Epithelial cell of esophagus (primary cell): ENCODE measurements at regions not wholly inside any gene's neighbourhood (a gene's known extent, or its start where the extent isn't known, plus 50 kb on each side); places are given as distances from the start of the nearest gene placed in this dataset.
"Not testable (repeated sequence)": the region's sequence is repeated elsewhere in the genome, so short reads cannot be mapped to it uniquely, and the experiment has no call there.

Experiments
- DNase-seq: peaks from one replicate; pipeline ENCODE4 v3.0.0; 2010; ENCODE audit warnings: low read depth
- H3K4me3 ChIP-seq: 2 replicates; pipeline ENCODE4 v1.5.1; 2011; ENCODE audit warnings: mild to moderate bottlenecking, low read length, control low read depth
- CTCF ChIP-seq: IDR thresholded peaks from 2 replicates; pipeline ENCODE4 v1.5.1; 2011; ENCODE audit warnings: low read depth, mild to moderate bottlenecking, low read length, control low read depth, inconsistent platforms; ENCODE audit not compliant: insufficient read depth; ENCODE audit errors: missing control alignments

- no peak for TF ChIP-seq CTCF
- DNase-seq = no peak
- H3K4me3 ChIP-seq = no peak overlapping the region
Measured at GRCh38 chr5:98363157-98363556, 410.3 kb upstream of the RGMB start.

GRCh38 chr5:98364549-98364948 is 408.9 kb upstream of the RGMB start:
- no peak overlapping the region for H3K4me3 ChIP-seq
- no peak for DNase-seq
- no peak for TF ChIP-seq CTCF

- no peak overlapping the region for H3K4me3 ChIP-seq
- TF ChIP-seq CTCF = no peak
- DNase-seq = no peak
Measured at GRCh38 chr5:98365126-98365525, 408.3 kb upstream of the RGMB start.

GRCh38 chr5:98368141-98368540 is 405.3 kb upstream of the RGMB start:
- peak; percentile 8 for DNase-seq
- no peak for TF ChIP-seq CTCF
- H3K4me3 ChIP-seq = no peak overlapping the region

- TF ChIP-seq CTCF = no peak
- no peak overlapping the region for H3K4me3 ChIP-seq
- no peak for DNase-seq
Measured at GRCh38 chr5:98372351-98372750, 401.1 kb upstream of the RGMB start.

GRCh38 chr5:98391921-98392625 is 381.4 kb upstream of the RGMB start:
- no peak for DNase-seq
- no peak for TF ChIP-seq CTCF
- no peak overlapping the region for H3K4me3 ChIP-seq

GRCh38 chr5:98393205-98393604 is 380.3 kb upstream of the RGMB start:
- not testable (repeated sequence) for DNase-seq, H3K4me3 ChIP-seq
